Liver (tissue), 8 donors: ENCODE measurements at regions not wholly inside any gene's neighbourhood (a gene's known extent, or its start where the extent isn't known, plus 50 kb on each side); places are given as distances from the start of the nearest gene placed in this dataset.

ENCODE experiments used
- DNase-seq: peaks from one replicate; pipeline ENCODE4 v3.0.0-alpha.2; 2017; ENCODE audit warnings: low spot score
- H3K27ac ChIP-seq, 2 donors: one replicate each; pipeline ENCODE4 v1.7.0; 2013; ENCODE audit warnings: inconsistent platforms in 2 of 2, low read length in 2 of 2, control low read depth in 1 of 2, low read depth in 1 of 2, mild to moderate bottlenecking in 1 of 2
- H3K27me3 ChIP-seq, 4 donors: one replicate each; pipeline versions ENCODE4 v1.6.1 to v1.7.0; 2013; ENCODE audit warnings: low read length in 3 of 4, inconsistent platforms in 1 of 4, mild to moderate bottlenecking in 1 of 4, moderate library complexity in 1 of 4; ENCODE audit not compliant: control insufficient read depth in 4 of 4, insufficient read depth in 4 of 4
- H3K36me3 ChIP-seq, 4 donors: one replicate each; pipeline versions ENCODE4 v1.6.1 to v1.7.0; 2013; ENCODE audit warnings: low read length in 3 of 4, mild to moderate bottlenecking in 3 of 4, low read depth in 1 of 4, moderate library complexity in 1 of 4; ENCODE audit not compliant: control insufficient read depth in 4 of 4, insufficient read depth in 3 of 4
- H3K4me1 ChIP-seq, 4 donors: one replicate each; pipeline versions ENCODE4 v1.6.1 to v1.7.0; 2013; ENCODE audit warnings: low read length in 3 of 4, mild to moderate bottlenecking in 3 of 4, moderate library complexity in 1 of 4; ENCODE audit not compliant: control insufficient read depth in 4 of 4, insufficient read depth in 4 of 4
- H3K4me3 ChIP-seq, 3 donors: one replicate each; pipeline versions ENCODE4 v1.6.1 to v1.7.0; 2013; ENCODE audit warnings: low read length in 3 of 3, control low read depth in 1 of 3, low read depth in 1 of 3, mild to moderate bottlenecking in 1 of 3
- H3K9ac ChIP-seq, 2 donors: one replicate each; pipeline ENCODE4 v1.7.0; 2013; ENCODE audit warnings: low read length in 2 of 2, mild to moderate bottlenecking in 2 of 2, moderate library complexity in 2 of 2, control low read depth in 1 of 2, low read depth in 1 of 2
- H3K9me3 ChIP-seq, 4 donors: one replicate each; pipeline versions ENCODE4 v1.6.1 to v1.7.0; 2013; ENCODE audit warnings: low read length in 3 of 4; ENCODE audit not compliant: control insufficient read depth in 4 of 4
- EGR1 ChIP-seq, 2 donors: IDR thresholded peaks; 2 replicates each; pipeline ENCODE4 v1.6.1; 2016 to 2018; ENCODE audit warnings: antibody characterized with exemption in 2 of 2, low read depth in 2 of 2
- FOXA1 ChIP-seq: IDR thresholded peaks from 2 replicates; pipeline ENCODE4 v1.6.1; 2016; ENCODE audit warnings: antibody characterized with exemption
- FOXA2 ChIP-seq: IDR thresholded peaks from 2 replicates; pipeline ENCODE4 v1.6.1; 2016; ENCODE audit warnings: antibody characterized with exemption
- GABPA ChIP-seq, 2 donors: IDR thresholded peaks in 1 of 2; conservative IDR thresholded peaks in 1 of 2; 2 replicates each; pipeline ENCODE4 v1.6.1; 2016; ENCODE audit warnings: antibody characterized with exemption in 2 of 2, mild to moderate bottlenecking in 1 of 2, moderate library complexity in 1 of 2
- HNF4A ChIP-seq, 2 donors: conservative IDR thresholded peaks; 2 replicates each; pipeline ENCODE4 v1.6.1; 2016; ENCODE audit warnings: antibody characterized with exemption in 2 of 2, mild to moderate bottlenecking in 2 of 2
- HNF4G ChIP-seq: IDR thresholded peaks from 2 replicates; pipeline ENCODE4 v1.6.1; 2016; ENCODE audit warnings: antibody characterized with exemption
- JUND ChIP-seq, 2 donors: IDR thresholded peaks; 2 replicates each; pipeline ENCODE4 v1.6.1; 2016; ENCODE audit warnings: antibody characterized with exemption in 2 of 2
- NR2F2 ChIP-seq: IDR thresholded peaks from 2 replicates; pipeline ENCODE4 v1.6.1; 2016; ENCODE audit warnings: antibody characterized with exemption
- RAD21 ChIP-seq, 2 donors: IDR thresholded peaks; 2 replicates each; pipeline ENCODE4 v1.6.1; 2016; ENCODE audit warnings: antibody characterized with exemption in 2 of 2, mild to moderate bottlenecking in 2 of 2
- RXRA ChIP-seq, 2 donors: IDR thresholded peaks; 2 replicates each; pipeline ENCODE4 v1.6.1; 2017 to 2018; ENCODE audit warnings: antibody characterized with exemption in 2 of 2, mild to moderate bottlenecking in 1 of 2
- SP1 ChIP-seq: IDR thresholded peaks from 2 replicates; pipeline ENCODE4 v1.6.1; 2018; ENCODE audit warnings: antibody characterized with exemption, mild to moderate bottlenecking
- TAF1 ChIP-seq: conservative IDR thresholded peaks from 2 replicates; pipeline ENCODE4 v1.6.1; 2016; ENCODE audit warnings: antibody characterized with exemption, mild to moderate bottlenecking
- YY1 ChIP-seq: IDR thresholded peaks from 2 replicates; pipeline ENCODE4 v1.6.1; 2016; ENCODE audit warnings: antibody characterized with exemption, mild to moderate bottlenecking
- WGBS: extraction: QIAGEN DNeasy Blood & Tissue Kit; methylation state at CpG from one replicate; pipeline ENCODE4 v1.1.7; 2013; 5-methylcytosine and 5-hydroxymethylcytosine counted together
- TF ChIP-seq, protein P1 (sequence below): IDR thresholded peaks from 2 replicates; pipeline ENCODE4 v1.6.1; 2016; ENCODE audit warnings: antibody characterized with exemption
- TF ChIP-seq, protein P2 (sequence below): fragments of 150-350 bp; IDR thresholded peaks from 2 replicates; pipeline ENCODE4 v1.5.1; 2017; ENCODE audit warnings: improper control_type of control experiment, low read depth, low read length; ENCODE audit not compliant: missing input control
- TF ChIP-seq, protein P3 (sequence below): IDR thresholded peaks from 2 replicates; pipeline ENCODE4 v1.6.1; 2016; ENCODE audit warnings: antibody characterized with exemption, mild to moderate bottlenecking
- TF ChIP-seq, protein P4 (sequence below): IDR thresholded peaks from 2 replicates; pipeline ENCODE4 v1.6.1; 2016; ENCODE audit warnings: antibody characterized with exemption
- TF ChIP-seq, protein P5 (sequence below): IDR thresholded peaks from 2 replicates; pipeline ENCODE4 v1.6.1; 2016; ENCODE audit warnings: antibody characterized with exemption
- donor health status: healthy.
- donor health status: healthy.
- donor health status: healthy.
- donor health status: healthy.
- donor health status: healthy.

DNA sequence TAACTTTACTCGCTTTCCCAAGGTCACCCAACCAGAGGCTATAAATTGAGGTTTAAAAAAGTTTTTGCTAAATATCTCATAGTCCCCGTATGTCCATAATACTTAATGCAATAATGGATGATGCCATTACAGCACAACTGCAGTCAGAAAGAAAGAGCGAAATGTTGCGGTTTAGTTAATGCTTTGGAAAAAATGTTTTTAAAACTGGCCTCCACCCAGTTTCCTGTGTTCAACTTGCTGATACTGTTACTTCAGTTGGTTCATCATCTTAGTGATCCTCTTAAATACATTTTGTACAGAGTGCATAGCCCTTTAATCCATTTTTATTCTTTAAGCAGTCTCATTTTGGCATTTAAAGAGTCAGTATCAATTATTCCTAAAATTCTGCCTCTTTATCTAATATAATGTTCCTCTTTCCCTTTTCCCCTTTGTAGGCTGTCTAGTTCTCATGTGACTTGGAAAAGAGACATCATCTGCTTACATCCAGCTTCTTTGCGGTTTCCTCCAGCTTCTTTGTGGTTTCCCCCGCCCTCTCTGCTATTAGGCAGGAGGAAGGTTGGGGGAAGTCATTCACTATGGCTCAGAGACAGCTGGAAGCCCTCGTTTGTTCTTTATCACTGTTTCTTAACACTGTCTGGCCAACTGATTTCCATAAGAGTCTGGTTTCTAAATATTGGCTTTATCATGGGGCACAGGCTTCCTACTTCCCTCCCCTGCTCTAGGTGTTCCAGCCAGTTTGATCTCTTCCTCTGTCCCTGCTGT, 154.3 kb downstream of the GOLIM4 start:
- TF ChIP-seq RXRA (IDR thresholded peaks at IDR 0.05), result no peak
- no peak for TF ChIP-seq HNF4A (conservative IDR thresholded peaks at IDR 0.05)
- TF ChIP-seq RAD21 (IDR thresholded peaks at IDR 0.05), result no peak
- TF ChIP-seq YY1, result no peak
- no peak for TF ChIP-seq NR2F2
- TF ChIP-seq SP1, result no peak
- no peak for TF ChIP-seq GABPA (IDR thresholded peaks at IDR 0.05 in 1 of 2, conservative IDR thresholded peaks at IDR 0.05 in 1 of 2)
- no peak for TF ChIP-seq JUND (IDR thresholded peaks at IDR 0.05)
- TF ChIP-seq, protein P1, sequence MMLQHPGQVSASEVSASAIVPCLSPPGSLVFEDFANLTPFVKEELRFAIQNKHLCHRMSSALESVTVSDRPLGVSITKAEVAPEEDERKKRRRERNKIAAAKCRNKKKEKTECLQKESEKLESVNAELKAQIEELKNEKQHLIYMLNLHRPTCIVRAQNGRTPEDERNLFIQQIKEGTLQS, result no peak
- TF ChIP-seq EGR1 (IDR thresholded peaks at IDR 0.05; ENCODE audit: low read depth in 2 of 2), result no peak
- no peak for TF ChIP-seq HNF4G
- no peak for TF ChIP-seq FOXA1
- TF ChIP-seq, protein P2, sequence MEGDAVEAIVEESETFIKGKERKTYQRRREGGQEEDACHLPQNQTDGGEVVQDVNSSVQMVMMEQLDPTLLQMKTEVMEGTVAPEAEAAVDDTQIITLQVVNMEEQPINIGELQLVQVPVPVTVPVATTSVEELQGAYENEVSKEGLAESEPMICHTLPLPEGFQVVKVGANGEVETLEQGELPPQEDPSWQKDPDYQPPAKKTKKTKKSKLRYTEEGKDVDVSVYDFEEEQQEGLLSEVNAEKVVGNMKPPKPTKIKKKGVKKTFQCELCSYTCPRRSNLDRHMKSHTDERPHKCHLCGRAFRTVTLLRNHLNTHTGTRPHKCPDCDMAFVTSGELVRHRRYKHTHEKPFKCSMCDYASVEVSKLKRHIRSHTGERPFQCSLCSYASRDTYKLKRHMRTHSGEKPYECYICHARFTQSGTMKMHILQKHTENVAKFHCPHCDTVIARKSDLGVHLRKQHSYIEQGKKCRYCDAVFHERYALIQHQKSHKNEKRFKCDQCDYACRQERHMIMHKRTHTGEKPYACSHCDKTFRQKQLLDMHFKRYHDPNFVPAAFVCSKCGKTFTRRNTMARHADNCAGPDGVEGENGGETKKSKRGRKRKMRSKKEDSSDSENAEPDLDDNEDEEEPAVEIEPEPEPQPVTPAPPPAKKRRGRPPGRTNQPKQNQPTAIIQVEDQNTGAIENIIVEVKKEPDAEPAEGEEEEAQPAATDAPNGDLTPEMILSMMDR, result no peak
- TF ChIP-seq, protein P3, sequence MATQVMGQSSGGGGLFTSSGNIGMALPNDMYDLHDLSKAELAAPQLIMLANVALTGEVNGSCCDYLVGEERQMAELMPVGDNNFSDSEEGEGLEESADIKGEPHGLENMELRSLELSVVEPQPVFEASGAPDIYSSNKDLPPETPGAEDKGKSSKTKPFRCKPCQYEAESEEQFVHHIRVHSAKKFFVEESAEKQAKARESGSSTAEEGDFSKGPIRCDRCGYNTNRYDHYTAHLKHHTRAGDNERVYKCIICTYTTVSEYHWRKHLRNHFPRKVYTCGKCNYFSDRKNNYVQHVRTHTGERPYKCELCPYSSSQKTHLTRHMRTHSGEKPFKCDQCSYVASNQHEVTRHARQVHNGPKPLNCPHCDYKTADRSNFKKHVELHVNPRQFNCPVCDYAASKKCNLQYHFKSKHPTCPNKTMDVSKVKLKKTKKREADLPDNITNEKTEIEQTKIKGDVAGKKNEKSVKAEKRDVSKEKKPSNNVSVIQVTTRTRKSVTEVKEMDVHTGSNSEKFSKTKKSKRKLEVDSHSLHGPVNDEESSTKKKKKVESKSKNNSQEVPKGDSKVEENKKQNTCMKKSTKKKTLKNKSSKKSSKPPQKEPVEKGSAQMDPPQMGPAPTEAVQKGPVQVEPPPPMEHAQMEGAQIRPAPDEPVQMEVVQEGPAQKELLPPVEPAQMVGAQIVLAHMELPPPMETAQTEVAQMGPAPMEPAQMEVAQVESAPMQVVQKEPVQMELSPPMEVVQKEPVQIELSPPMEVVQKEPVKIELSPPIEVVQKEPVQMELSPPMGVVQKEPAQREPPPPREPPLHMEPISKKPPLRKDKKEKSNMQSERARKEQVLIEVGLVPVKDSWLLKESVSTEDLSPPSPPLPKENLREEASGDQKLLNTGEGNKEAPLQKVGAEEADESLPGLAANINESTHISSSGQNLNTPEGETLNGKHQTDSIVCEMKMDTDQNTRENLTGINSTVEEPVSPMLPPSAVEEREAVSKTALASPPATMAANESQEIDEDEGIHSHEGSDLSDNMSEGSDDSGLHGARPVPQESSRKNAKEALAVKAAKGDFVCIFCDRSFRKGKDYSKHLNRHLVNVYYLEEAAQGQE, result no peak
- TF ChIP-seq TAF1, result no peak
- TF ChIP-seq, protein P4, sequence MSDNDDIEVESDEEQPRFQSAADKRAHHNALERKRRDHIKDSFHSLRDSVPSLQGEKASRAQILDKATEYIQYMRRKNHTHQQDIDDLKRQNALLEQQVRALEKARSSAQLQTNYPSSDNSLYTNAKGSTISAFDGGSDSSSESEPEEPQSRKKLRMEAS, result no peak
- TF ChIP-seq, protein P5, sequence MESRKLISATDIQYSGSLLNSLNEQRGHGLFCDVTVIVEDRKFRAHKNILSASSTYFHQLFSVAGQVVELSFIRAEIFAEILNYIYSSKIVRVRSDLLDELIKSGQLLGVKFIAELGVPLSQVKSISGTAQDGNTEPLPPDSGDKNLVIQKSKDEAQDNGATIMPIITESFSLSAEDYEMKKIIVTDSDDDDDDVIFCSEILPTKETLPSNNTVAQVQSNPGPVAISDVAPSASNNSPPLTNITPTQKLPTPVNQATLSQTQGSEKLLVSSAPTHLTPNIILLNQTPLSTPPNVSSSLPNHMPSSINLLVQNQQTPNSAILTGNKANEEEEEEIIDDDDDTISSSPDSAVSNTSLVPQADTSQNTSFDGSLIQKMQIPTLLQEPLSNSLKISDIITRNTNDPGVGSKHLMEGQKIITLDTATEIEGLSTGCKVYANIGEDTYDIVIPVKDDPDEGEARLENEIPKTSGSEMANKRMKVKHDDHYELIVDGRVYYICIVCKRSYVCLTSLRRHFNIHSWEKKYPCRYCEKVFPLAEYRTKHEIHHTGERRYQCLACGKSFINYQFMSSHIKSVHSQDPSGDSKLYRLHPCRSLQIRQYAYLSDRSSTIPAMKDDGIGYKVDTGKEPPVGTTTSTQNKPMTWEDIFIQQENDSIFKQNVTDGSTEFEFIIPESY, result no peak
- TF ChIP-seq FOXA2, result no peak
- 60% methylated on average over 7 of the region's 7 CpGs for WGBS
- DNase-seq, result no peak

More for the DNA sequence above, 154.3 kb downstream of the GOLIM4 start:
- Histone ChIP-seq H3K27ac (no peak overlapping the region), H3K36me3 (no peaks in the 10 kb centered on the region), H3K9ac (no peak overlapping the region), H3K4me3 (no peak overlapping the region), H3K4me1 (no peaks in the 10 kb centered on the region), H3K9me3 (peaks cover 0 to 4% (median 0%) of the 10 kb centered on the region in 4 donors), H3K27me3 (no peaks in the 10 kb centered on the region)
